Hepatocyte (in vitro differentiated cells): ENCODE measurements at regions not wholly inside any gene's neighbourhood (a gene's known extent, or its start where the extent isn't known, plus 50 kb on each side); places are given as distances from the start of the nearest gene placed in this dataset.

ENCODE experiments used
- DNase-seq: peaks from one replicate; pipeline ENCODE4 v3.0.0-alpha.2; 2016; ENCODE audit warnings: low spot score
- H2AFZ ChIP-seq: fragments of 200-600 bp; sonication (generic); 2 replicates; pipeline ENCODE4 v1.6.0; 2016; ENCODE audit warnings: antibody characterized with exemption, mild to moderate bottlenecking
- H3K27ac ChIP-seq: fragments of 200-600 bp; sonication (generic); 2 replicates; pipeline ENCODE4 v1.5.1; 2016; ENCODE audit warnings: mild to moderate bottlenecking
- H3K27me3 ChIP-seq: fragments of 200-600 bp; sonication (generic); 2 replicates; pipeline ENCODE4 v1.6.1; 2016
- H3K36me3 ChIP-seq: fragments of 200-600 bp; sonication (generic); replicated peaks from 2 replicates; pipeline ENCODE4 v1.5.1; 2016; ENCODE audit warnings: low read depth; ENCODE audit not compliant: insufficient read depth
- H3K4me1 ChIP-seq: fragments of 200-600 bp; sonication (generic); 2 replicates; pipeline ENCODE4 v1.5.1; 2016; ENCODE audit warnings: mild to moderate bottlenecking, moderate library complexity; ENCODE audit not compliant: insufficient read depth
- H3K4me2 ChIP-seq: fragments of 200-600 bp; sonication (generic); 2 replicates; pipeline ENCODE4 v1.6.0; 2016
- H3K4me3 ChIP-seq: fragments of 200-600 bp; sonication (generic); 2 replicates; pipeline ENCODE4 v1.5.1; 2016; ENCODE audit warnings: mild to moderate bottlenecking
- H3K79me2 ChIP-seq: fragments of 200-600 bp; sonication (generic); 2 replicates; pipeline ENCODE4 v1.6.0; 2017; ENCODE audit warnings: mild to moderate bottlenecking
- H3K9me2 ChIP-seq: fragments of 200-600 bp; sonication (generic); replicated peaks from 2 replicates; pipeline ENCODE4 v1.6.0; 2017; ENCODE audit warnings: mild to moderate bottlenecking; ENCODE audit not compliant: insufficient read depth
- H3K9me3 ChIP-seq: fragments of 200-600 bp; sonication (generic); 2 replicates; pipeline ENCODE4 v1.5.1; 2016; ENCODE audit warnings: low read depth, mild to moderate bottlenecking
- H4K20me1 ChIP-seq: fragments of 200-600 bp; sonication (generic); 2 replicates; pipeline ENCODE4 v1.6.0; 2016; ENCODE audit warnings: mild to moderate bottlenecking; ENCODE audit not compliant: insufficient read depth, poor library complexity, severe bottlenecking
- CTCF ChIP-seq: fragments of 200-600 bp; sonication (generic); IDR thresholded peaks from 2 replicates; pipeline ENCODE4 v1.5.1; 2016; ENCODE audit warnings: antibody characterized with exemption, mild to moderate bottlenecking; ENCODE audit not compliant: poor library complexity
- EZH2 ChIP-seq: fragments of 200-600 bp; sonication (generic); IDR thresholded peaks from 2 replicates; pipeline ENCODE4 v1.6.1; 2016; ENCODE audit warnings: antibody characterized with exemption, mild to moderate bottlenecking, borderline replicate concordance
- EZH2phosphoT487 ChIP-seq: fragments of 200-600 bp; sonication (generic); IDR thresholded peaks from one replicate; pipeline ENCODE4 v1.6.1; 2018; ENCODE audit warnings: antibody characterized with exemption, mild to moderate bottlenecking, low read depth, moderate library complexity; ENCODE audit not compliant: unreplicated experiment, severe bottlenecking
- WGBS: methylation state at CpG from one replicate; pipeline ENCODE4 v1.1.6; 2016; ENCODE audit warnings: low lambda C conversion rate; ENCODE audit errors: missing lambda C conversion rate; 5-methylcytosine and 5-hydroxymethylcytosine counted together

DNA sequence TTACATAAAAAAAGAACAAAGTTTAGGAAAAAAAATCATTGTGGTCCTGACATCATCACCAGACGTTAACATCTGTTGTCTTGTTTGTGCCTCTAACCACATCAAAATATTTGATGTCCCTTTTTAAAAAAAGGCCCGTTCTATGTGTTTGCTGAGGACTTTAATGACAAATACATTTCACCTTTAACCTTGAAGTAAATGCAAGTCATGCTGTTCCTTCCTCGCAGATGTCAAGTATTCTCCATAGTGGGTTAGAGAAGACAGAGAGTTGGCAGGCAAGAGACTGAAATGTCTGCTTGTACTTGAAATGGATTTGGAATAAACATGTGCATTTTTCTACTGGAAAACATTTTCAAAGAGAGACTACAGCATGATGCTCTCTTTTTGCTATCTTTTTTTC lies 134.9 kb downstream of the FGF9 start:
- H4K20me1 ChIP-seq = no peaks in the 10 kb centered on the region
- no peak overlapping the region for H3K4me3 ChIP-seq
- H3K4me1 ChIP-seq = no peaks in the 10 kb centered on the region
- no peaks in the 10 kb centered on the region for H3K9me2 ChIP-seq
- DNase-seq = no peak
- H2AFZ ChIP-seq = no peak overlapping the region
- H3K9me3 ChIP-seq = no peaks in the 10 kb centered on the region
- no peak overlapping the region for H3K4me2 ChIP-seq
- H3K27me3 ChIP-seq = no peaks in the 10 kb centered on the region
- no peak overlapping the region for H3K27ac ChIP-seq
- H3K79me2 ChIP-seq = no peaks in the 10 kb centered on the region
- WGBS = 75% methylated on average over 3 of the region's 3 CpGs
- TF ChIP-seq EZH2phosphoT487 (no peak), CTCF (no peak), EZH2 (no peak)
- H3K36me3 ChIP-seq = no peaks in the 10 kb centered on the region

DNA sequence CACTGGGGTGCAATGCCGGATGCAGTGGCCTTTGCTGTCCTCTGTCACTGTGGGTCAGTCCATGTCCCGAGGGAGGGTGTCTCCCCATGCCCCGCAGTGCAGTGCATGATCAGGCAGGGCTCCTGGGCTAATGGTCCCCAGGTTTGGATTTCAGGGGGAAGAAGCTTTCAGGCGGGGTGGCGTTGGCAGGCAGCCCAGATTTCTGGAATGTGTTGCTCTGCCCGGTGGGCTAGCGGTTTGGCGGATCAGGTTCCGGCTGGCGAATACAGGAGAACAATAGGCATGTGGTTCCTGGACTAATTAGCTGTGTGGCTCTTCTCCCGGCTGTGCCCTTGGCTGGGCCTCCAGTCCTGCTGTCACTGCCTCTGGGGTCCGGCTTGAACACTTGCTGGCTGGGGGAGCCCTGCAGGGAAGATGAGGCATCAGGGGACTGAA lies 141.3 kb downstream of the FGF9 start:
- H3K9me2 ChIP-seq = no peaks in the 10 kb centered on the region
- no peaks in the 10 kb centered on the region for H4K20me1 ChIP-seq
- no peak overlapping the region for H3K27ac ChIP-seq
- no peaks in the 10 kb centered on the region for H3K9me3 ChIP-seq
- H3K79me2 ChIP-seq = no peaks in the 10 kb centered on the region
- TF ChIP-seq EZH2 = no peak
- TF ChIP-seq CTCF = no peak
- TF ChIP-seq EZH2phosphoT487 = no peak
- 66% methylated on average over 12 of the region's 12 CpGs for WGBS
- peaks cover 10% of the 10 kb centered on the region for H3K4me1 ChIP-seq
- no peak overlapping the region for H3K4me2 ChIP-seq
- no peak overlapping the region for H3K4me3 ChIP-seq
- H3K27me3 ChIP-seq = no peaks in the 10 kb centered on the region
- DNase-seq = peak; percentile 30
- H2AFZ ChIP-seq = no peak overlapping the region
- H3K36me3 ChIP-seq = no peaks in the 10 kb centered on the region

GRCh38 chr13:21813110-21813509 lies 142.2 kb downstream of the FGF9 start:
- Histone ChIP-seq H3K4me3 (no peak overlapping the region), H3K9me2 (no peaks in the 10 kb centered on the region), H2AFZ (no peak overlapping the region), H4K20me1 (no peaks in the 10 kb centered on the region), H3K27me3 (no peaks in the 10 kb centered on the region), H3K79me2 (no peaks in the 10 kb centered on the region), H3K9me3 (no peaks in the 10 kb centered on the region), H3K4me1 (peaks cover 10% of the 10 kb centered on the region), H3K27ac (no peak overlapping the region), H3K36me3 (no peaks in the 10 kb centered on the region), H3K4me2 (no peak overlapping the region)
- TF ChIP-seq EZH2phosphoT487 (no peak), CTCF (no peak), EZH2 (no peak)
- WGBS = 93% methylated on average over 4 of the region's 4 CpGs
- DNase-seq = no peak

DNA sequence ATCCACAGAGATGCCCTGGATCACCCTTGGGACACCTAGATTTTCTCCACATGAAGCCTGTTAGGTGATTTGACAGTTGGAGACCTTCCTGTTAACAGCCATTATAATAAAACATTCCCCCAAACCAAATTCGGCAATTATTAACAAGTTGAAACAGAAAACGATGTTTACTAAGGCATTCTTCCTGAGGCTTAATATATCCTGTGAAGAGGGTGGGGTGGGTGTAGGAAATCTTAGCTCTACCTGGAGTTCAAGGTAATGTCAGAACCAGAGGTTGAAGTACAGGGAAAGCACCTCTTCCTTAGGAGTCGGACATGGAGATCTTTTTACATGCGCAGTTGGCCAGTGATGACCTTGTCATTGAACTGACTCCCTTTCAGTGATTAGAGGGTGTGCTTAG lies 143.0 kb downstream of the FGF9 start:
- 43% methylated on average over 4 of the region's 4 CpGs for WGBS
- DNase-seq = no peak
- no peak for TF ChIP-seq CTCF
- TF ChIP-seq EZH2phosphoT487 = no peak
- no peak for TF ChIP-seq EZH2
- H3K9me3 ChIP-seq = no peaks in the 10 kb centered on the region
- H3K4me2 ChIP-seq = peak overlapping the region; percentile 49
- H2AFZ ChIP-seq = no peak overlapping the region
- H3K36me3 ChIP-seq = no peaks in the 10 kb centered on the region
- H3K4me1 ChIP-seq = peaks cover 10% of the 10 kb centered on the region
- H4K20me1 ChIP-seq = no peaks in the 10 kb centered on the region
- H3K9me2 ChIP-seq = no peaks in the 10 kb centered on the region
- H3K27me3 ChIP-seq = no peaks in the 10 kb centered on the region
- no peak overlapping the region for H3K4me3 ChIP-seq
- H3K79me2 ChIP-seq = no peaks in the 10 kb centered on the region
- H3K27ac ChIP-seq = no peak overlapping the region
